ENCODE measurements at regions not wholly inside any gene's neighbourhood (a gene's known extent, or its start where the extent isn't known, plus 50 kb on each side); places are given as distances from the start of the nearest gene placed in this dataset.

DNA sequence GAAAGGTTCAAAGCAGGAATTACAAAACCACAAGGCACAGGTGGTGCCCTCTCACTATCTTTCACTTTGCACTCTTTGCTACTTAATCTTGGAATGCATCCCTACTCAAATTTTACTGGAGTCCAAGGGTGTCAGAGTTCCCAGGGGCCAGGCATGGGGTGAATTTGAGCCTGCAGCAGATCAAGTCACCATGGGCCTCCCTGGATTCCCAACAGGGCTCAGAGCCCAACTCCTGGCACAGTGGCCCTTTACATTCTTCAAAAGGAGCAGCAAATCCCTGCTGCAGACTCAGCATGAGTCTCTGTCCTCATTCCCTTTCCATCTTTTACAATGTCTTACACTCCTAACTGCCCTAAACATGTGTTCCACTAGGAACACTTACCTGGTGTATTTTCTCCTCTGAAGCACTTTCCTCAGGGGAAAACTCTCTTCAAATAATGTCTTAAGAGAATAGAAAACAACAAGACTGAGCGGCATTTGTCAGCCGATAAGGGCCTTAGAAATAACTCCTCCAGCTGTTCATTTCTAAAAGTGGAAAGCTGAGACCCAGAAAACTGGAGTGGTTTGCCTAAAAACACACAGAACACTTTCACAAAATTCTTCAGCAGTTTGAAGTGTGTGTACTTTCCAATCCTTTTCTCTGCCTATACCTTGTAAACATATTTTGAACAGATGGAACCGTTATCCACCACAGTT, 596.0 kb downstream of the INSC start:
- H3K4me3 ChIP-seq (ENCODE audit: low read depth, low read length) = no peak overlapping the region
- no peak for DNase-seq (ENCODE audit: low read depth, low spot score)
- ChIA-PET CTCF (no interaction called here), POLR2A (no interaction called here)
- TF ChIP-seq, protein P1, sequence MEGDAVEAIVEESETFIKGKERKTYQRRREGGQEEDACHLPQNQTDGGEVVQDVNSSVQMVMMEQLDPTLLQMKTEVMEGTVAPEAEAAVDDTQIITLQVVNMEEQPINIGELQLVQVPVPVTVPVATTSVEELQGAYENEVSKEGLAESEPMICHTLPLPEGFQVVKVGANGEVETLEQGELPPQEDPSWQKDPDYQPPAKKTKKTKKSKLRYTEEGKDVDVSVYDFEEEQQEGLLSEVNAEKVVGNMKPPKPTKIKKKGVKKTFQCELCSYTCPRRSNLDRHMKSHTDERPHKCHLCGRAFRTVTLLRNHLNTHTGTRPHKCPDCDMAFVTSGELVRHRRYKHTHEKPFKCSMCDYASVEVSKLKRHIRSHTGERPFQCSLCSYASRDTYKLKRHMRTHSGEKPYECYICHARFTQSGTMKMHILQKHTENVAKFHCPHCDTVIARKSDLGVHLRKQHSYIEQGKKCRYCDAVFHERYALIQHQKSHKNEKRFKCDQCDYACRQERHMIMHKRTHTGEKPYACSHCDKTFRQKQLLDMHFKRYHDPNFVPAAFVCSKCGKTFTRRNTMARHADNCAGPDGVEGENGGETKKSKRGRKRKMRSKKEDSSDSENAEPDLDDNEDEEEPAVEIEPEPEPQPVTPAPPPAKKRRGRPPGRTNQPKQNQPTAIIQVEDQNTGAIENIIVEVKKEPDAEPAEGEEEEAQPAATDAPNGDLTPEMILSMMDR (IDR thresholded peaks at IDR 0.05; ENCODE audit: insufficient read depth, low read length, missing control alignments) = no peak

GRCh38 chr11:15711311-15711710, 596.6 kb downstream of the INSC start:
- DNase-seq (ENCODE audit: low read depth, low spot score) = no peak
- TF ChIP-seq, protein P1 (IDR thresholded peaks at IDR 0.05; ENCODE audit: insufficient read depth, low read length, missing control alignments) = no peak
- ChIA-PET CTCF (no interaction called here), POLR2A (no interaction called here)
- no peak overlapping the region for H3K4me3 ChIP-seq (ENCODE audit: low read depth, low read length)

DNA sequence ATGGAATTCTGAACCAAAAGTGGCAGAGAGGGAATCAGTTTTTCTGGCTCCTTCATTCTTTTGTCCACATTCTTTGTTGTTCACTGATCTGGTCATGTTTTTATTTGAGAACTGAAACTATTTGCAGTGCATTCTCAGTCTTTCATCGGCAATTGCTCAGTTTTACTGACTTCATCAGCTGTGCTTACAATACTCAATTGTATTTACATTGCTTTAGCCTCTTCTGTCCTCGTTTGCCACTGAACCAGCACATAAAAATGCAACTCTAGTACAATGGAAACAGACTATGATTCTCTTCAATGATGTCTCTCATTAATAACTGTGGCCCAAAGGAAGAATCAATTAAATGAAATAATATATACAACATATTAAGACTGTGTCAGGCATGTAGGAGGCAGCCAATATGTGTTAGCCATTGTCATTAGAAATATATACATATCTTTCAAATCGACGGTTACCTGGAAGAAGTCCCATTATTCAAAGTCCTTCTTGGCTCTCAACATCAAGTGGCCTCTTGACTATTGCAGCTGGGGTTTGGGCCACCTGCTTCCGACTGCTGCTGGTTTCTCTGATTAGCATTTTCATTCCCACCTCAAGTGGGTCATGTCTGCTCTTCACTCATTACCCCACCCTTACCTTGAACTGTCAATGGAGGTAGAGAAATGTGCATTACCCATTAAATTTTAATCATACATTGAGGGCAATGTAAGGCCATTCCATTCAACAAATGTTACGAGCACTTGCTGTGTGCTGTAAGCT, 600.1 kb downstream of the INSC start:
- TF ChIP-seq, protein P1 (IDR thresholded peaks at IDR 0.05; ENCODE audit: insufficient read depth, low read length, missing control alignments) = no peak
- no peak for DNase-seq (ENCODE audit: low read depth, low spot score)
- CTCF ChIA-PET = no interaction called here
- POLR2A ChIA-PET = no interaction called here
- no peak overlapping the region for H3K4me3 ChIP-seq (ENCODE audit: low read depth, low read length)

- TF ChIP-seq, protein P1 (IDR thresholded peaks at IDR 0.05; ENCODE audit: insufficient read depth, low read length, missing control alignments) = no peak
- POLR2A ChIA-PET = no interaction called here
- DNase-seq (ENCODE audit: low read depth, low spot score) = no peak
- no peak overlapping the region for H3K4me3 ChIP-seq (ENCODE audit: low read depth, low read length)
- CTCF ChIA-PET = no interaction called here
Measured at GRCh38 chr11:15716550-15716949, 601.8 kb downstream of the INSC start.

DNA sequence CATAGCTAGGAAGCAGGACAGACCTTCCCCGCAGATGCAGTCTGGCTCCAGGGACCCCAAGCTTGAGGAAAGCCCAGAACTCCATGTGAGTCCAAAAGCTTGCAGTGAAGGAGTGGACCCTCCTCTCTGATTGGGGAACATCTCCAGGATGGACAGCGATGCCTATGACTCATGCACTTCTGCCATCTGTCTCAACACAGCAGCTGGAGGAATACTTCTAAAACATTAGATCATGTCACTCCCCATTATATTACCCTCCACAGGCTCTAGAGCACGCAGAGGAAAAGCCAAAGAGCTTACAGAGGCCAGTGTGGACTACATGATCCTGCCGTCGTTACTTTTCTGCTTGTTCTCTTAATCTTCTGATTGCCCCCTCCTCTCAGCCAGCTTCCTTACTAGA, 605.7 kb downstream of the INSC start:
- ChIA-PET POLR2A (no interaction called here), CTCF (no interaction called here)
- DNase-seq (ENCODE audit: low read depth, low spot score) = no peak

GRCh38 chr11:15723966-15724365, 609.2 kb downstream of the INSC start:
- TF ChIP-seq, protein P1 (IDR thresholded peaks at IDR 0.05; ENCODE audit: insufficient read depth, low read length, missing control alignments) = no peak
- H3K4me3 ChIP-seq (ENCODE audit: low read depth, low read length) = no peak overlapping the region
- ChIA-PET POLR2A (no interaction called here), CTCF (interaction anchor here (1.4 kb wide), 1 partner anchor 74 kb away, joined by 4 read pairs; no protein-coding TSS in a partner anchor)
- no peak for DNase-seq (ENCODE audit: low read depth, low spot score)

More for the DNA sequence above, 605.7 kb downstream of the INSC start:
- no peak overlapping the region for H3K4me3 ChIP-seq (ENCODE audit: low read depth, low read length)
- TF ChIP-seq, protein P1 (IDR thresholded peaks at IDR 0.05; ENCODE audit: insufficient read depth, low read length, missing control alignments) = no peak
